H1 (cell line): ENCODE measurements at regions not wholly inside any gene's neighbourhood (a gene's known extent, or its start where the extent isn't known, plus 50 kb on each side); places are given as distances from the start of the nearest gene placed in this dataset.

Experiments
- CTCF ChIA-PET: fragments of 300-600 bp; sonication (Branson Sonifier 250); formaldehyde crosslinking; loops from one replicate; lab custom pipeline; 2021; ENCODE audit not compliant: partially characterized antibody; lab: Charles Lee
- POLR2A ChIA-PET: fragments of 300-600 bp; sonication (Branson Sonifier 250); formaldehyde crosslinking; loops from one replicate; lab custom pipeline; 2021; ENCODE audit warnings: inconsistent platforms; ENCODE audit not compliant: partially characterized antibody; lab: Charles Lee
- DNase-seq, 2 experiments: peaks; one replicate each; pipeline versions ENCODE4 v3.0.0 to v3.0.0-alpha.2; 2010 to 2022; ENCODE audit warnings: low spot score in 2 of 2, low read depth in 1 of 2, mixed read lengths in 1 of 2
- FAIRE-seq: peaks from 2 replicates; lab custom pipeline; 2011; peaks lifted over from hg19 to GRCh38; lab: Jason Lieb, UNC
- H2AFZ ChIP-seq: 2 replicates; pipeline ENCODE4 v1.8.1; 2012; ENCODE audit warnings: low read length, inconsistent platforms
- H2AK5ac ChIP-seq: 2 replicates; pipeline ENCODE4 v1.6.1; 2013; ENCODE audit warnings: low read depth, low read length
- H2BK120ac ChIP-seq: replicated peaks from 2 replicates; pipeline ENCODE3; 2013; ENCODE audit warnings: low read depth, low read length, inconsistent platforms
- H2BK12ac ChIP-seq: 2 replicates; pipeline ENCODE4 v1.6.1; 2013; ENCODE audit warnings: low read depth, low read length
- H2BK15ac ChIP-seq: 2 replicates; pipeline ENCODE4 v1.6.1; 2013; ENCODE audit warnings: low read length
- H2BK20ac ChIP-seq: 2 replicates; pipeline ENCODE4 v1.6.1; 2013; ENCODE audit warnings: low read length
- H2BK5ac ChIP-seq: 2 replicates; pipeline ENCODE4 v1.6.1; 2013; ENCODE audit warnings: low read depth, low read length
- H3K14ac ChIP-seq: 2 replicates; pipeline ENCODE4 v1.6.1; 2013; ENCODE audit warnings: inconsistent platforms; ENCODE audit not compliant: insufficient read length
- H3K18ac ChIP-seq: 2 replicates; pipeline ENCODE4 v1.6.1; 2013; ENCODE audit warnings: low read length; ENCODE audit errors: extremely low read depth
- H3K23ac ChIP-seq: 2 replicates; pipeline ENCODE4 v1.6.1; 2013; ENCODE audit warnings: inconsistent platforms; ENCODE audit not compliant: insufficient read length
- H3K23me2 ChIP-seq: 2 replicates; pipeline ENCODE4 v1.6.1; 2013; ENCODE audit warnings: low read depth, low read length
- H3K27ac ChIP-seq: 2 replicates; pipeline ENCODE4 v1.6.1; 2011; ENCODE audit warnings: low read depth, low read length, inconsistent platforms
- H3K27me3 ChIP-seq, 4 experiments: replicated peaks in 1 of 4; 1 replicate in 1 of 4; 2 replicates in 3 of 4; pipeline versions ENCODE4 v1.6.1 to v1.8.1; 2011 to 2013; ENCODE audit warnings: low read length in 3 of 4, mild to moderate bottlenecking in 3 of 4, inconsistent platforms in 2 of 4, mixed read lengths in 2 of 4, moderate library complexity in 1 of 4; ENCODE audit not compliant: control insufficient read depth in 3 of 4, insufficient read depth in 3 of 4; ENCODE audit errors: extremely low read depth in 1 of 4
- H3K36me3 ChIP-seq, 4 experiments: 2 replicates each; pipeline versions ENCODE4 v1.6.1 to v1.8.1; 2011 to 2013; ENCODE audit warnings: mild to moderate bottlenecking in 4 of 4, low read length in 3 of 4, moderate library complexity in 2 of 4, control low read depth in 1 of 4, inconsistent platforms in 1 of 4; ENCODE audit not compliant: insufficient read depth in 4 of 4, control insufficient read depth in 2 of 4
- H3K4ac ChIP-seq: replicated peaks from 2 replicates; pipeline ENCODE3; 2013; ENCODE audit warnings: low read length, low read depth, mixed read lengths, inconsistent platforms; ENCODE audit not compliant: insufficient read length
- H3K4me1 ChIP-seq, 4 experiments: replicated peaks in 1 of 4; 1 replicate in 1 of 4; 2 replicates in 3 of 4; pipeline versions ENCODE4 v1.6.1 to v1.8.1; 2011 to 2013; ENCODE audit warnings: low read length in 3 of 4, inconsistent platforms in 2 of 4, mixed read lengths in 1 of 4; ENCODE audit not compliant: insufficient read depth in 4 of 4, control insufficient read depth in 3 of 4
- H3K4me2 ChIP-seq, 2 experiments: 2 replicates each; pipeline versions ENCODE4 v1.6.1 to v1.8.1; 2011 to 2013; ENCODE audit warnings: low read depth in 2 of 2, low read length in 2 of 2, control low read depth in 1 of 2, inconsistent platforms in 1 of 2, mild to moderate bottlenecking in 1 of 2; ENCODE audit not compliant: insufficient read depth in 1 of 2
- H3K4me3 ChIP-seq, 4 experiments: fragments of 200-600, 300-600 bp in 1 of 4; sonication (generic), shearing (Covaris generic), sonication (Bioruptor Twin) in 1 of 4; 2 replicates each; pipeline versions ENCODE4 v1.5.1 to v1.8.1; 2011 to 2016; ENCODE audit warnings: low read length in 4 of 4, low read depth in 3 of 4, control low read depth in 2 of 4, inconsistent platforms in 2 of 4, mild to moderate bottlenecking in 2 of 4, mixed read lengths in 1 of 4, moderate library complexity in 1 of 4; ENCODE audit not compliant: insufficient read depth in 2 of 4; ENCODE audit errors: extremely low read depth in 1 of 4
- H3K56ac ChIP-seq: replicated peaks from 2 replicates; pipeline ENCODE3; 2013; ENCODE audit warnings: low read depth, mild to moderate bottlenecking, mixed read lengths, low read length, inconsistent platforms; ENCODE audit not compliant: insufficient read length
- H3K79me1 ChIP-seq: 2 replicates; pipeline ENCODE4 v1.6.1; 2013; ENCODE audit warnings: low read depth, low read length, control low read depth
- H3K79me2 ChIP-seq, 2 experiments: 2 replicates each; pipeline versions ENCODE4 v1.6.1 to v1.8.1; 2012 to 2013; ENCODE audit warnings: low read length in 2 of 2, mild to moderate bottlenecking in 2 of 2, inconsistent platforms in 1 of 2; ENCODE audit not compliant: insufficient read depth in 2 of 2, control insufficient read depth in 1 of 2
- H3K9ac ChIP-seq, 4 experiments: replicated peaks in 1 of 4; 1 replicate in 1 of 4; 2 replicates in 3 of 4; pipeline versions ENCODE4 v1.6.1 to v1.8.1; 2011 to 2013; ENCODE audit warnings: low read depth in 3 of 4, low read length in 3 of 4, control low read depth in 2 of 4, mild to moderate bottlenecking in 2 of 4, moderate library complexity in 2 of 4, inconsistent platforms in 1 of 4; ENCODE audit errors: extremely low read depth in 1 of 4
- H3K9me3 ChIP-seq, 2 experiments: 2 replicates each; pipeline versions ENCODE4 v1.6.1 to v1.8.1; 2012 to 2013; ENCODE audit warnings: mild to moderate bottlenecking in 2 of 2, moderate library complexity in 2 of 2, control low read depth in 1 of 2, inconsistent platforms in 1 of 2, low read depth in 1 of 2, low read length in 1 of 2, mixed read lengths in 1 of 2; ENCODE audit not compliant: insufficient read depth in 2 of 2
- H4K20me1 ChIP-seq, 2 experiments: replicated peaks in 1 of 2; 2 replicates each; pipeline versions ENCODE3 to v1.8.1; 2011 to 2013; ENCODE audit warnings: inconsistent platforms in 2 of 2, low read length in 2 of 2, mild to moderate bottlenecking in 1 of 2; ENCODE audit not compliant: insufficient read depth in 2 of 2, control insufficient read depth in 1 of 2
- H4K5ac ChIP-seq: 2 replicates; pipeline ENCODE4 v1.6.1; 2013; ENCODE audit warnings: low read length, low read depth, mixed read lengths, inconsistent platforms; ENCODE audit not compliant: insufficient read length
- H4K8ac ChIP-seq: 2 replicates; pipeline ENCODE4 v1.8.0; 2013; ENCODE audit warnings: mild to moderate bottlenecking, moderate library complexity, low read length, inconsistent platforms; ENCODE audit not compliant: insufficient read depth; ENCODE audit errors: extremely low read depth
- H4K91ac ChIP-seq: replicated peaks from 2 replicates; pipeline ENCODE3; 2013; ENCODE audit warnings: low read length, mixed read lengths, inconsistent platforms; ENCODE audit not compliant: insufficient read length
- FOSL1 ChIP-seq: IDR thresholded peaks from 2 replicates; pipeline ENCODE4 v1.6.1; 2011; ENCODE audit warnings: mild to moderate bottlenecking, low read depth, low read length, moderate library complexity; ENCODE audit not compliant: insufficient read depth
- NANOG ChIP-seq: IDR thresholded peaks from 2 replicates; pipeline ENCODE4 v1.6.1; 2011; ENCODE audit warnings: low read length, low read depth, mild to moderate bottlenecking, inconsistent platforms; ENCODE audit not compliant: insufficient read depth, poor library complexity, severe bottlenecking
- SRF ChIP-seq: IDR thresholded peaks from 2 replicates; pipeline ENCODE4 v1.6.1; 2011; ENCODE audit warnings: mild to moderate bottlenecking, low read depth, low read length, moderate library complexity
- USF2 ChIP-seq: IDR thresholded peaks from 2 replicates; pipeline ENCODE4 v1.6.1; 2011; ENCODE audit warnings: low read length, improper control_type of control experiment
- WGBS, 2 experiments: shearing (Covaris generic) in 1 of 2; methylation state at CpG; one replicate each; pipeline versions ENCODE4 v1.1.6 to v1.1.7; 2013 to 2015; ENCODE audit warnings: low lambda C conversion rate in 2 of 2, mixed read lengths in 2 of 2, inconsistent platforms in 1 of 2, low coverage in 1 of 2, missing lambda C conversion rate in 1 of 2; ENCODE audit not compliant: insufficient replicate concordance in 2 of 2, insufficient coverage in 1 of 2, insufficient read length in 1 of 2; ENCODE audit errors: extremely low coverage in 1 of 2, missing lambda C conversion rate in 1 of 2; 5-methylcytosine and 5-hydroxymethylcytosine counted together

DNA sequence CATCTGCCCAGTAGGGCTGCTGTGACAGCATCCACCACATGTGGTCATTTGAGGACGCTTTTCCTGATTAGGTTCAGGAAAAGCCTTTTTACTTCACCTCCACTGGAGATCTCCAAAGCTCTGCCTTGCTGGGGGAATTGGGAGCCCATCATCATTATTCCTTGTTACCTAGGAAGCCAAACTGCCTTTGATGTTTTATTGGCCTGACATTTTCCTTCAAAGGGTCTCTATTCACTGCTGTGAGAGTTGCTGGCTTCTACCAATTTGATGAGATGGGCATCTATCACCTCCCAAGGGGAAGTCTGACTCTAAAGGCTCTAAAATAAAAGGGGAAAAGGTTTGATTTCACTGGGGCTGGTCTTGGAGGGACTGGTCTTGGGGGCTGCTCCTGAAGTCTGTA is 678.6 kb downstream of the PTPRU start:
- POLR2A ChIA-PET: no interaction called here
- no peak overlapping the region for H3K4me2 ChIP-seq
- H3K79me2 ChIP-seq: no peaks in the 10 kb centered on the region
- no peak for TF ChIP-seq SRF
- no peak for TF ChIP-seq FOSL1
- TF ChIP-seq NANOG: no peak
- TF ChIP-seq USF2: no peak
- no peak overlapping the region for H3K56ac ChIP-seq
- no peak overlapping the region for H2BK15ac ChIP-seq
- DNase-seq (no peak), FAIRE-seq (no peak)
- H3K4ac ChIP-seq: no peak overlapping the region
- H3K4me3 ChIP-seq: no peak overlapping the region
- no peak overlapping the region for H3K18ac ChIP-seq
- peak overlapping the region; percentile 77; the same call in 1 of the 2 replicates for H2BK20ac ChIP-seq
- H3K4me1 ChIP-seq: peaks cover 0 to 4% (median 0%) of the 10 kb centered on the region in 4 experiments; a peak in 2 of 7 replicates
- H4K8ac ChIP-seq: no peak overlapping the region
- H4K91ac ChIP-seq: peak overlapping the region; percentile 20
- no peak overlapping the region for H4K5ac ChIP-seq
- H3K9ac ChIP-seq: no peak overlapping the region
- no peak overlapping the region for H3K27ac ChIP-seq
- peak overlapping the region; percentile 10; the same call in 1 of the 2 replicates for H2BK12ac ChIP-seq
- no peaks in the 10 kb centered on the region for H3K79me1 ChIP-seq
- WGBS, 2 experiments: 93% methylated on average over 1 of the region's 1 CpG; no CpG with 5 or more reads in 1 of the 2 experiments
- H2AK5ac ChIP-seq: no peak overlapping the region
- no peaks in the 10 kb centered on the region for H3K9me3 ChIP-seq
- no peak overlapping the region for H2BK5ac ChIP-seq
- H3K14ac ChIP-seq: no peak overlapping the region
- CTCF ChIA-PET: interaction anchor here (1.1 to 2.5 kb wide), 6 partner anchors 8 to 171 kb away, joined by 3 to 11 read pairs (median 3); no protein-coding TSS in a partner anchor
- no peaks in the 10 kb centered on the region for H3K27me3 ChIP-seq
- no peaks in the 10 kb centered on the region; the same call in 1 of the 2 replicates for H3K23me2 ChIP-seq
- no peaks in the 10 kb centered on the region for H4K20me1 ChIP-seq
- no peak overlapping the region for H2AFZ ChIP-seq
- H2BK120ac ChIP-seq: no peak overlapping the region
- no peaks in the 10 kb centered on the region for H3K36me3 ChIP-seq
- H3K23ac ChIP-seq: no peak overlapping the region
